ENCODE measurements at regions not wholly inside any gene's neighbourhood (a gene's known extent, or its start where the extent isn't known, plus 50 kb on each side); places are given as distances from the start of the nearest gene placed in this dataset.

DNA sequence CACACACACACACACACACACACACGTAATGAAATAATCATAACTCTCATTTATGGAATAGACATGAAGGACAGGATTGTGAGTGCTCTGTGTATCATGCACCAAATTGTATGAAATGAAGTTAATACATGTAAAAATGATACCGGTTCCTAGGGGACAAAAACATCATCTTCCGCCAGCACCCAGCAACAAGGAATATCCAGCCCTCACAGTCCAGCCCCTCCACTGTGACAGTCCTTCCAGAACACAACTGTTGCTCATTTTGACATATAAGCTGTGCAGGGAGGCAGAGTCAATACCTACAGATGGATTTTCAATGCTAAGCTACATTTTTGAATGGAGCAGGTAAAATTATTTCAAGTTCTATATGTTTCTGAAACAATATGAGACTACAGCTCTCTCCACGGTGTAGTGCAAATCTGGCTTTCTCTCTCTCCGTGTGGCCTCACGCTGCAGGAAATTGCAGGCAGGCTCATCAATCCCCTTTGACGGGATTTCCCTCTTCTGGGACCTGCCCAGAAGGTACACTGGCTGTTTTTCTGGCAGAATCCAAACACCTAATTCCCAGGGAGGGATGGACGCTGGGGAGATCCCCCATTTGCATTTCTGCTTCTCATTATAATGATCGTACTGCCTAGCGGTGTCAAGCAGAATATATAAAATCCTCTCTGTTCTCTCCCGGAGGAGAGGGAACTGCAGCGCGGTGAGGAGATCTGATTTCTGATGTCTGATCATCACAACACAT is 494.0 kb downstream of the LIG4 start:
- ChIA-PET POLR2A (no interaction called here), CTCF (no interaction called here)
- TF ChIP-seq, protein P1, sequence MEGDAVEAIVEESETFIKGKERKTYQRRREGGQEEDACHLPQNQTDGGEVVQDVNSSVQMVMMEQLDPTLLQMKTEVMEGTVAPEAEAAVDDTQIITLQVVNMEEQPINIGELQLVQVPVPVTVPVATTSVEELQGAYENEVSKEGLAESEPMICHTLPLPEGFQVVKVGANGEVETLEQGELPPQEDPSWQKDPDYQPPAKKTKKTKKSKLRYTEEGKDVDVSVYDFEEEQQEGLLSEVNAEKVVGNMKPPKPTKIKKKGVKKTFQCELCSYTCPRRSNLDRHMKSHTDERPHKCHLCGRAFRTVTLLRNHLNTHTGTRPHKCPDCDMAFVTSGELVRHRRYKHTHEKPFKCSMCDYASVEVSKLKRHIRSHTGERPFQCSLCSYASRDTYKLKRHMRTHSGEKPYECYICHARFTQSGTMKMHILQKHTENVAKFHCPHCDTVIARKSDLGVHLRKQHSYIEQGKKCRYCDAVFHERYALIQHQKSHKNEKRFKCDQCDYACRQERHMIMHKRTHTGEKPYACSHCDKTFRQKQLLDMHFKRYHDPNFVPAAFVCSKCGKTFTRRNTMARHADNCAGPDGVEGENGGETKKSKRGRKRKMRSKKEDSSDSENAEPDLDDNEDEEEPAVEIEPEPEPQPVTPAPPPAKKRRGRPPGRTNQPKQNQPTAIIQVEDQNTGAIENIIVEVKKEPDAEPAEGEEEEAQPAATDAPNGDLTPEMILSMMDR (IDR thresholded peaks at IDR 0.05; ENCODE audit: control extremely low read depth, extremely low read depth, low read depth, missing control alignments): no peak
- DNase-seq (ENCODE audit: extremely low spot score): no peak

DNA sequence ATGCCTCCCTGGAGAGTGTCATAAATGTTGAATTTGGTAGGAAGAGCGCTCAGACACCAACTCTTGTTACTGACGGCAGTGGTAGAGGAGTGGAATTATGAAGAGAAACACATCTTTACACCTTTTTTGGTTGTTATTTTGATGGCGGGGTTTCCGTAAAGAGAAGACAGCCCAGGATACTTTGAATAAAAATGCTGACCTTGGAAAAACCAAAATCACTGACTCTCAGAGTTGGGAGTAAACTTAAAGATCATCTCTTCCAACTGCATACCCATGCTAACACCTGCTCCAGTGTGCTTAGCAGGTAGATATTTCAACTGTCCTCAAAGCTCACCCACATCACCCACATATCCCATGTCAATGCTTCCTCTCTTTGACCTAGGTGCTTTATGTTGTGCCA is 498.6 kb downstream of the LIG4 start:
- CTCF ChIA-PET: interaction anchor here (1.5 kb wide), 1 partner anchor 439 kb away, joined by 3 read pairs; no protein-coding TSS in a partner anchor
- POLR2A ChIA-PET: no interaction called here
- no peak for DNase-seq (ENCODE audit: extremely low spot score)
- TF ChIP-seq, protein P1 (IDR thresholded peaks at IDR 0.05; ENCODE audit: control extremely low read depth, extremely low read depth, low read depth, missing control alignments): no peak

DNA sequence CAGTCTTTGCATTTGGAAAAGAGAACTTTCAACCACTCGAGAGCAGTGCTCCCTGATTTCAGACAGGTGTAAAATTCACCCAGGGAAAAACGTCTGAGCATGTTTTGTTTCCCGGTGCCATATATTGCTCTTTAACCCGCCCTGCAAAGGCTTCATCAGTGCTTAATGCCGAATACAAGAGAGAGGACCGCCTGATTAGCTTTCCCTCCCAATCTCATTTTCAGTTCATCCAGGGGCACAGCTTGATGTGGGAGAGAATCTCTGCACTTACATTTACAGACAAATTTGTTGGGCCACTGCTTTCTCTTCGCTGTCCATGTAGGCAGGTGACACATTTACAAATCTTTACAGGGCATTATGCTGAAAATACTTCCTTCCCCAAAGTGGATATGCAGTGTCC is 499.1 kb downstream of the LIG4 start:
- POLR2A ChIA-PET: no interaction called here
- TF ChIP-seq, protein P1 (IDR thresholded peaks at IDR 0.05; ENCODE audit: control extremely low read depth, extremely low read depth, low read depth, missing control alignments): no peak
- no peak for DNase-seq (ENCODE audit: extremely low spot score)
- CTCF ChIA-PET: interaction anchor here (1.1 to 1.5 kb wide), 2 partner anchors 11 to 439 kb away, joined by 3 to 4 read pairs; no protein-coding TSS in a partner anchor

DNA sequence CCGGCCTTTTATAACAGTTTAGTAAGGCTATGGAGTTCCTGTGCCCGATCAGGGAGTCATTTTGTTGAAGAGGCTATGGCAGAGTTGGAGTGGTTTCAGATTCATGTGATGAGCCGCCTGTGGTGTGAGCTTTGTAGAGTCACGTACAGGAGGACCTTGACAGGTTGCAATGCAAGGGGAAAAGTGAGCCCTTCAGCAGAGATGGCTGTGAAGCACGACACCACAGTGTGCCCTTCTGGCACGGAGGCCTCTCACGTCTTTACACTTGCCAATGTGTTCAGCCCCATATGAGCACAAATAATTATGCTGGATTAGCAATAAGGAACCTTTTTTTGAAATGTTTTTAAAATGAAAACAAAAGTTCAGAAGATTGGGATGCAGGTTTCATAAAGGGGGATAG is 499.8 kb downstream of the LIG4 start:
- ChIA-PET POLR2A (no interaction called here), CTCF (interaction anchor here (1.1 to 1.5 kb wide), 2 partner anchors 10 to 440 kb away, joined by 3 to 4 read pairs; no protein-coding TSS in a partner anchor)
- TF ChIP-seq, protein P1 (IDR thresholded peaks at IDR 0.05; ENCODE audit: control extremely low read depth, extremely low read depth, low read depth, missing control alignments): no peak
- DNase-seq (ENCODE audit: extremely low spot score): no peak

DNA sequence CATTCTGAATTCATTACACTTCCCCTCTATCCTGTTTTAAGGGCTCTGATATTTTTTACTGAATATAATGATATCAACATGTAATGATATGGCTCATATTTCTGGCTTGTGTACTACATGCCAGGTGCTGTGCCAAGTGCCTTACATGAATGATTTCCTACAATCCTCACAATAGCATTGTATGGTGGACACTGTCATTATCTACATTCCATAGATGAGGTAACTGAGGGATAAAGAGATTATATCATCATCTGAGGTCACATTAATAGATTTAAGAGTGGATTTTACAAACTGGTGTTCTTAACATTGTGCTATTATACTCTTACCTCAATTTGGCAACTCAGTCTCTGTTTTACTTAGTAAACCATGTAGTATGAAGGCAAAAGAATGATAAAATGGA is 502.0 kb downstream of the LIG4 start:
- ChIA-PET CTCF (interaction anchor here (1.3 kb wide), 1 partner anchor 11 kb away, joined by 5 read pairs; no protein-coding TSS in a partner anchor), POLR2A (no interaction called here)
- TF ChIP-seq, protein P1 (IDR thresholded peaks at IDR 0.05; ENCODE audit: control extremely low read depth, extremely low read depth, low read depth, missing control alignments): no peak
- DNase-seq (ENCODE audit: extremely low spot score): no peak

DNA sequence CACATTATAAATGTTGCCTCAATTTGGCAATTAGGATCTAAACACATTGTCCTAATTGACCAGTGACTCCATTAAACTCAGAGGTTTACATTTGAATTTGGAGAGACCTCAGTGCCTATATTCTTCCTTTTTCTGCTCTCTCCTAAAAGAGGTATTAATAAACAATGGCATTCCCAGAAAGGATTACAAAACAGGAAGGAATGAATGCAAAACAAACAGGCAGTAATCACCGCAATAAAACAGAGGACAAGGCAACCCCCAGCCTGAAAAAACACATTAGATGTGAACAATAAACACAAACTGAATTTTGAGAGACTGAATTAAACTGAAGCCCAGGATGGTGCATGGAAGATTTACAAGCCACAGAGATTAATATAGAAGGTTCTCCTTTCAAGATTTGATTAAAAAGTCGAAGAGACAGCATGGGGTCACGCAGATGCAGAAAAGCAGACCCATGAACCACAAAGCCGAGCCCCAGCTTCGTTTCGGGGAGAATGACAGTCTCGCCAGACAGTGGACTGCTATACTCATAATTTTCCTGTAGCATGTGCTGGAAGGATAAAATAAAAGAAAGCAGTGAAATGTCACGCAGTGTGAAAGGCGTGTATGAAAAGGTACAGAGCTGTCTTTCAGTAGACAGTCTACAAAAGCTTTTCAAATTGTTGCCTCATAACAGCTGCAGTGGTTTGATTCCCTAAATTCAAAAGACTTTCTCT is 503.0 kb downstream of the LIG4 start:
- ChIA-PET POLR2A (no interaction called here), CTCF (no interaction called here)
- TF ChIP-seq, protein P1 (IDR thresholded peaks at IDR 0.05; ENCODE audit: control extremely low read depth, extremely low read depth, low read depth, missing control alignments): no peak
- no peak for DNase-seq (ENCODE audit: extremely low spot score)
